Activated T-cell treated with anti-CD3 and anti-CD28 coated beads for 4 hours (primary cell): ENCODE measurements at regions not wholly inside any gene's neighbourhood (a gene's known extent, or its start where the extent isn't known, plus 50 kb on each side); places are given as distances from the start of the nearest gene placed in this dataset.

Experiments
- DNase-seq: peaks from one replicate; pipeline ENCODE4 v3.0.0-alpha.2; 2020

GRCh38 chr9:7387840-7388239 lies 411.7 kb downstream of the DMAC1 start:
- DNase-seq = no peak

GRCh38 chr9:7382304-7382703 lies 417.3 kb downstream of the DMAC1 start:
- DNase-seq = no peak

- no peak for DNase-seq
Observed at GRCh38 chr9:7377489-7377888, 422.1 kb downstream of the DMAC1 start.

- no peak for DNase-seq
Observed at GRCh38 chr9:7376833-7377232, 422.7 kb downstream of the DMAC1 start.

GRCh38 chr9:7376213-7376612 lies 423.4 kb downstream of the DMAC1 start:
- DNase-seq = no peak

- no peak for DNase-seq
Observed at GRCh38 chr9:7375013-7375511, 424.5 kb downstream of the DMAC1 start.

GRCh38 chr9:7370988-7371387 lies 428.6 kb downstream of the DMAC1 start:
- no peak for DNase-seq

GRCh38 chr9:7370381-7370780 lies 429.2 kb downstream of the DMAC1 start:
- DNase-seq = no peak

- DNase-seq = no peak
Observed at GRCh38 chr9:7369384-7369821, 430.2 kb downstream of the DMAC1 start.

GRCh38 chr9:7368410-7369292 lies 430.9 kb downstream of the DMAC1 start:
- DNase-seq = no peak

GRCh38 chr9:7367726-7368125 lies 431.9 kb downstream of the DMAC1 start:
- no peak for DNase-seq

- DNase-seq = no peak
Observed at GRCh38 chr9:7366121-7366520, 433.5 kb downstream of the DMAC1 start.

GRCh38 chr9:7363777-7364477 lies 435.7 kb downstream of the DMAC1 start:
- DNase-seq = no peak

- no peak for DNase-seq
Observed at GRCh38 chr9:7360513-7360912, 439.1 kb downstream of the DMAC1 start.

- no peak for DNase-seq
Observed at GRCh38 chr9:7358876-7359275, 440.7 kb downstream of the DMAC1 start.

- DNase-seq = no peak
Observed at GRCh38 chr9:7354704-7355103, 444.9 kb downstream of the DMAC1 start.

- DNase-seq = no peak
Observed at GRCh38 chr9:7348692-7349091, 450.9 kb downstream of the DMAC1 start.

- no peak for DNase-seq
Observed at GRCh38 chr9:7347556-7347955, 452.0 kb downstream of the DMAC1 start.

GRCh38 chr9:7346144-7346543 lies 453.4 kb downstream of the DMAC1 start:
- DNase-seq = no peak

GRCh38 chr9:7342736-7343135 lies 456.8 kb downstream of the DMAC1 start:
- no peak for DNase-seq

GRCh38 chr9:7342229-7342628 lies 457.3 kb downstream of the DMAC1 start:
- no peak for DNase-seq

- DNase-seq = no peak
Observed at GRCh38 chr9:7341571-7341970, 458.0 kb downstream of the DMAC1 start.

GRCh38 chr9:7340451-7340850 lies 459.1 kb downstream of the DMAC1 start:
- DNase-seq = no peak
